NB4 (cell line): ENCODE measurements at regions not wholly inside any gene's neighbourhood (a gene's known extent, or its start where the extent isn't known, plus 50 kb on each side); places are given as distances from the start of the nearest gene placed in this dataset.
A peak's percentile ranks its signal among the peaks of the same experiment; 100 is the strongest.

Experiments used
- DNase-seq: peaks from one replicate; pipeline ENCODE4 v3.0.0; 2010; ENCODE audit warnings: low read depth
- H3K4me3 ChIP-seq: one replicate; pipeline ENCODE4 v1.5.1; 2011; ENCODE audit warnings: mild to moderate bottlenecking, low read depth, low read length, moderate library complexity
- MYC ChIP-seq: IDR thresholded peaks from 2 replicates; pipeline ENCODE4 v1.6.1; 2011; ENCODE audit warnings: low read depth, low read length
- POLR2A ChIP-seq: IDR thresholded peaks from 2 replicates; pipeline ENCODE4 v1.6.1; 2011; ENCODE audit warnings: mild to moderate bottlenecking; ENCODE audit not compliant: insufficient read length; ENCODE audit errors: extremely low read depth
- TF ChIP-seq, protein P1 (sequence below): IDR thresholded peaks from one replicate; pipeline ENCODE4 v1.5.1; 2012; ENCODE audit warnings: low read depth, low read length
- TF ChIP-seq, protein P2 (sequence below): IDR thresholded peaks from 2 replicates; pipeline ENCODE4 v1.6.1; 2011; ENCODE audit warnings: low read depth, low read length

DNA sequence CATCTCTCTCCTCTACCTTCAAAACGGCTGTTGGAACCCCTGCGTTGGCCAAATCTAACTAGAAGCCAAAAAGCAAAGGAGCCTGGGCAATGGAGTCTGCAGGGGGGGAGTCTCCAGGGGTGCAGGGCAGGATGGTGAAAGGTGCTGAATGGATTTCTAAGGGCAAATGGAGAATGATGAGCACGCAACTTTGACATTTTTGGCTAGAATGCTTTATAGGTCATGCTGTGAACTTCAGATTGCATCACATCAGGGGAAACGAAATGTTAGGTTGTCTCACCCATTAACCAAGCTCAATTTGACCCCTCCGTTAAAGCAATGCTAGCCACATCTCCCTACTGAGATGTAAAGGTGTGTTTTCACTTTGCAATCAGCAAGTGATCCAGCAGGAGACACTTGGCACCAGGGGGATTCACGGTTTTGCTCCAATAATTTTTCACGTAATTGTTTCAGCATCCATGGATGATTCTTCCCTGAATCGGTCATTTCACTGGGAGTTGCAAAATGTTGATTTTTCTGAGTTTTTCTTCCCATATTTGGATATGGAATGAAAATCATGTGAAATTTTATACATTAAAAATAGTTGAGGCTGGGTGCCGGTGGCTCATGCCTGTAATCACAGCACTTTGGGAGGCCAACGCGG lies 78.0 kb upstream of the MDM1 start:
- DNase-seq = no peak
- H3K4me3 ChIP-seq = no peak overlapping the region
- TF ChIP-seq MYC (no peak), POLR2A (no peak)
- TF ChIP-seq, protein P1, sequence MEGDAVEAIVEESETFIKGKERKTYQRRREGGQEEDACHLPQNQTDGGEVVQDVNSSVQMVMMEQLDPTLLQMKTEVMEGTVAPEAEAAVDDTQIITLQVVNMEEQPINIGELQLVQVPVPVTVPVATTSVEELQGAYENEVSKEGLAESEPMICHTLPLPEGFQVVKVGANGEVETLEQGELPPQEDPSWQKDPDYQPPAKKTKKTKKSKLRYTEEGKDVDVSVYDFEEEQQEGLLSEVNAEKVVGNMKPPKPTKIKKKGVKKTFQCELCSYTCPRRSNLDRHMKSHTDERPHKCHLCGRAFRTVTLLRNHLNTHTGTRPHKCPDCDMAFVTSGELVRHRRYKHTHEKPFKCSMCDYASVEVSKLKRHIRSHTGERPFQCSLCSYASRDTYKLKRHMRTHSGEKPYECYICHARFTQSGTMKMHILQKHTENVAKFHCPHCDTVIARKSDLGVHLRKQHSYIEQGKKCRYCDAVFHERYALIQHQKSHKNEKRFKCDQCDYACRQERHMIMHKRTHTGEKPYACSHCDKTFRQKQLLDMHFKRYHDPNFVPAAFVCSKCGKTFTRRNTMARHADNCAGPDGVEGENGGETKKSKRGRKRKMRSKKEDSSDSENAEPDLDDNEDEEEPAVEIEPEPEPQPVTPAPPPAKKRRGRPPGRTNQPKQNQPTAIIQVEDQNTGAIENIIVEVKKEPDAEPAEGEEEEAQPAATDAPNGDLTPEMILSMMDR = no peak
- TF ChIP-seq, protein P2, sequence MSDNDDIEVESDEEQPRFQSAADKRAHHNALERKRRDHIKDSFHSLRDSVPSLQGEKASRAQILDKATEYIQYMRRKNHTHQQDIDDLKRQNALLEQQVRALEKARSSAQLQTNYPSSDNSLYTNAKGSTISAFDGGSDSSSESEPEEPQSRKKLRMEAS = no peak

DNA sequence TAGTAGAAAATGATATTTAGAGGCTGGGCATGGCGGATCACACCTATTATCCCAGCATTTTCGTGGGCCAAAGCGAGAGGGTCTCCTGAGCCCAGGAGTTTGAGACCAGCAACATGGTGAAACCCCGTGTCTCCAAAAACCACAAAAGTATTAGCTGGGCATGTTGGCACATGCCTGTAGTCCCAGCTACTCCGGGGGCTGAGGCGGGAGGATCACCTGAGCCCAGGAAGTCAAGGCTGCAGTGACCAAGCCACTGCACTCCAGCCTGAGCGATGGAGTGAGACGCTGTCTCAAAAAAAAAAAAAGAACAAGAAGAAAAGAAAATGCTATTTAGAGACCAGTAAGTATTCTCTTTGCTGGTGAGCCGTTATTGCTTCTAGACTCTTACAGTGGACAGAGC lies 79.2 kb upstream of the MDM1 start:
- TF ChIP-seq, protein P1 = no peak
- TF ChIP-seq, protein P2 = no peak
- no peak for TF ChIP-seq MYC
- no peak for TF ChIP-seq POLR2A
- H3K4me3 ChIP-seq = no peak overlapping the region
- DNase-seq = no peak

DNA sequence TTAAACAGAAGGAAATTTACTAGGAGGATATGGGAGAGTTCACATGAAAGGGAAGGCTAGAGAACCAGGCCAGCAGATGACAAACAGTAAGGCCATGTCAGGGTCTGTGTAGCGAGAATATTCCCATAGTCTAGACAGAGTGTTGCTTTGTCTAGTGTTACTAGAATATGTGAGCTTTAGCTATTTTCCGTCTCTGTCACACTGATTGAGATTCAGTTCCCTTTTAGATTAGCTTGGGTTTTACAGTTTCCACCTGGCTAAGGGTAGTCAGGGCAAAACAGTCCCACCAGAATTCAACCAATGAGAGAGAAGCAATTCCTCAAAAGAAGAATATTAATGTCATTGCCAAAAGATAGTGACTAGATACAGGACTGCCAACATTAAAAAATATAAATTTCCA lies 82.8 kb upstream of the MDM1 start:
- H3K4me3 ChIP-seq = no peak overlapping the region
- DNase-seq = no peak
- TF ChIP-seq MYC = no peak
- TF ChIP-seq, protein P2 = no peak
- TF ChIP-seq, protein P1 = no peak
- no peak for TF ChIP-seq POLR2A

DNA sequence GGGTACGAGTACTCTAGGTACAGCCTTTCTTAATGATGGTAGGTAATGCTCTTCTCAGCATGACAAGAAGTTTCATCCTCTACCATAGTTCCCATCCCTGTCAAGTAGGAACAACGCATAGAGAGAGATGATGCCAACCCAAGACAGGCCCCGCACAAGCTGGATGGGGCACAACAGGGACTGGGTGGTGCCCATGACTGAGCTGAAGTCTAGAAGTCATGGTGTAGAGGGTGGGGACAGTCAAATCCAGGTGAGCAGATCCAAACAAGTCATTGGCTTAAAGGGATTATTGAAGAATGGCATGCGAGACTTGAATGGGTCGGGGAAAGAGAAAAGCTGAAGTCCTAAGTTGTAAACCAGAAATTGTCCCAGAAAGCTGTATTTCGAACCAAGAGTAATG lies 84.2 kb upstream of the MDM1 start:
- TF ChIP-seq, protein P2 = no peak
- no peak for TF ChIP-seq POLR2A
- TF ChIP-seq, protein P1 = no peak
- TF ChIP-seq MYC = no peak
- H3K4me3 ChIP-seq = no peak overlapping the region
- DNase-seq = no peak

DNA sequence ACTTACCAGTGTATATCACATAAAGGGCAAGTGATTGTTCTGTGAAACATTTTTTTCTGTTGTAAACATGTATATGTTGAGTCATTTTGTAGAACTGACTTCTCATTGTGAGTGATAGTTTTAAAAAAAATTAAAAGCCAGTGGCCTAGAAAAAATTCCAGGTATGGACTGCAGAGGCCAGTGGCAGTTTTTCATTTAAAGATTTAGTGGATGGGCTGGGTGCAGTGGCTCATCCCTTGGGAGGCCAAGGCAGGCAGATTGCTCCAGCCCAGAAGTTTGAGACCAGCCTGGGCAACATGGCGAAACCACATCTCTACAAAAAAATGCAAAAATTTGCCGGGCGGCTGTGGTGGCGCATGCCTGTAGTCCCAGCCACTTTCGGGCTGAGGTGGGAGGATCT lies 84.7 kb upstream of the MDM1 start:
- no peak overlapping the region for H3K4me3 ChIP-seq
- TF ChIP-seq, protein P1 = no peak
- TF ChIP-seq POLR2A = no peak
- TF ChIP-seq MYC = no peak
- TF ChIP-seq, protein P2 = no peak
- DNase-seq = peak; percentile 26

DNA sequence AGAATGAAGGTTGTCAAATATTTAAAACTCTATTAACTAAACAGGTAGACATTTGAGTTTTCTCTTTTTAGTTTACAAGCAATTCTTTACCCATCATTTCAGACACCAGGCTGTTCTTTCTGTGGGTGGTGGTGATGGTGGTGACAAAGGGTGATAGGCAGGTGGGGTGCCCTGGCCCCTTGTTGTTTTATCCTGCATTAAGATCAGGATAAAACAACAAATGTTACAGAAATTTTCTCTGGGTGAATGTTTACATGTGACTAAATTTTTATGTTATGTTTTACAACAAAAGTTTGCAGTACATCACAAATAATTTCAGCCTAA lies 85.9 kb upstream of the MDM1 start:
- H3K4me3 ChIP-seq = no peak overlapping the region
- no peak for DNase-seq
- TF ChIP-seq, protein P2 = no peak
- TF ChIP-seq MYC (no peak), POLR2A (no peak)
- TF ChIP-seq, protein P1 = no peak
